ENCODE measurements at regions not wholly inside any gene's neighbourhood (a gene's known extent, or its start where the extent isn't known, plus 50 kb on each side); places are given as distances from the start of the nearest gene placed in this dataset.

- CTCF ChIA-PET: no interaction called here
- no peak for DNase-seq (ENCODE audit: low read depth, low spot score)
- Histone ChIP-seq H3K9me3 (ENCODE audit: control insufficient read depth, insufficient read depth, low read length) (no peaks in the 10 kb centered on the region; the same call in none of the 2 replicates), H3K4me3 (ENCODE audit: low read depth, low read length) (no peak overlapping the region), H3K27me3 (ENCODE audit: control insufficient read depth, insufficient read depth, low read length) (no peaks in the 10 kb centered on the region), H3K27ac (ENCODE audit: low read depth, low read length) (no peak overlapping the region)
- TF ChIP-seq CTCF (IDR thresholded peaks at IDR 0.05; ENCODE audit: low read depth, low read length): no peak
- POLR2A ChIA-PET: no interaction called here
Measured at GRCh38 chrX:6761251-6761650, 226.3 kb upstream of the VCX3A start.

- TF ChIP-seq CTCF (IDR thresholded peaks at IDR 0.05; ENCODE audit: low read depth, low read length): no peak
- ChIA-PET POLR2A (no interaction called here), CTCF (no interaction called here)
Measured at GRCh38 chrX:6759655-6760375, 224.9 kb upstream of the VCX3A start.

GRCh38 chrX:6758234-6758633 lies 223.3 kb upstream of the VCX3A start:
- Histone ChIP-seq H3K4me3 (ENCODE audit: low read depth, low read length) (no peak overlapping the region), H3K9me3 (ENCODE audit: control insufficient read depth, insufficient read depth, low read length) (no peaks in the 10 kb centered on the region; the same call in none of the 2 replicates), H3K27me3 (ENCODE audit: control insufficient read depth, insufficient read depth, low read length) (no peaks in the 10 kb centered on the region), H3K27ac (ENCODE audit: low read depth, low read length) (no peak overlapping the region)
- no peak for DNase-seq (ENCODE audit: low read depth, low spot score)
- ChIA-PET POLR2A (no interaction called here), CTCF (no interaction called here)
- no peak for TF ChIP-seq CTCF (IDR thresholded peaks at IDR 0.05; ENCODE audit: low read depth, low read length)

More at GRCh38 chrX:6759655-6760375, 224.9 kb upstream of the VCX3A start:
- DNase-seq (ENCODE audit: low read depth, low spot score): no peak
- H3K27ac ChIP-seq (ENCODE audit: low read depth, low read length): no peak overlapping the region
- no peaks in the 10 kb centered on the region for H3K27me3 ChIP-seq (ENCODE audit: control insufficient read depth, insufficient read depth, low read length)
- no peaks in the 10 kb centered on the region; the same call in none of the 2 replicates for H3K9me3 ChIP-seq (ENCODE audit: control insufficient read depth, insufficient read depth, low read length)
- H3K4me3 ChIP-seq (ENCODE audit: low read depth, low read length): no peak overlapping the region

- H3K4me3 ChIP-seq (ENCODE audit: low read depth, low read length): no peak overlapping the region
- ChIA-PET CTCF (no interaction called here), POLR2A (no interaction called here)
- no peak for DNase-seq (ENCODE audit: low read depth, low spot score)
- H3K9me3 ChIP-seq (ENCODE audit: control insufficient read depth, insufficient read depth, low read length): no peaks in the 10 kb centered on the region; the same call in none of the 2 replicates
- TF ChIP-seq CTCF (IDR thresholded peaks at IDR 0.05; ENCODE audit: low read depth, low read length): no peak
- no peaks in the 10 kb centered on the region for H3K27me3 ChIP-seq (ENCODE audit: control insufficient read depth, insufficient read depth, low read length)
- H3K27ac ChIP-seq (ENCODE audit: low read depth, low read length): no peak overlapping the region
Measured at GRCh38 chrX:6757631-6758030, 222.7 kb upstream of the VCX3A start.

GRCh38 chrX:6748595-6748994 lies 213.7 kb upstream of the VCX3A start:
- TF ChIP-seq CTCF (IDR thresholded peaks at IDR 0.05; ENCODE audit: low read depth, low read length): no peak
- POLR2A ChIA-PET: no interaction called here
- Histone ChIP-seq H3K9me3 (ENCODE audit: control insufficient read depth, insufficient read depth, low read length) (no peaks in the 10 kb centered on the region), H3K27me3 (ENCODE audit: control insufficient read depth, insufficient read depth, low read length) (no peaks in the 10 kb centered on the region), H3K4me3 (ENCODE audit: low read depth, low read length) (no peak overlapping the region), H3K27ac (ENCODE audit: low read depth, low read length) (no peak overlapping the region)
- DNase-seq (ENCODE audit: low read depth, low spot score): no peak
- CTCF ChIA-PET: no interaction called here
